GM19438 (cell line): ENCODE measurements at regions not wholly inside any gene's neighbourhood (a gene's known extent, or its start where the extent isn't known, plus 50 kb on each side); places are given as distances from the start of the nearest gene placed in this dataset.

Source experiments
- ATAC-seq: cut with Tn5 transposase; IDR thresholded peaks from one replicate; pipeline ENCODE4 v1.9.1; 2021; ENCODE audit warnings: low read depth; ENCODE audit not compliant: unreplicated experiment

DNA sequence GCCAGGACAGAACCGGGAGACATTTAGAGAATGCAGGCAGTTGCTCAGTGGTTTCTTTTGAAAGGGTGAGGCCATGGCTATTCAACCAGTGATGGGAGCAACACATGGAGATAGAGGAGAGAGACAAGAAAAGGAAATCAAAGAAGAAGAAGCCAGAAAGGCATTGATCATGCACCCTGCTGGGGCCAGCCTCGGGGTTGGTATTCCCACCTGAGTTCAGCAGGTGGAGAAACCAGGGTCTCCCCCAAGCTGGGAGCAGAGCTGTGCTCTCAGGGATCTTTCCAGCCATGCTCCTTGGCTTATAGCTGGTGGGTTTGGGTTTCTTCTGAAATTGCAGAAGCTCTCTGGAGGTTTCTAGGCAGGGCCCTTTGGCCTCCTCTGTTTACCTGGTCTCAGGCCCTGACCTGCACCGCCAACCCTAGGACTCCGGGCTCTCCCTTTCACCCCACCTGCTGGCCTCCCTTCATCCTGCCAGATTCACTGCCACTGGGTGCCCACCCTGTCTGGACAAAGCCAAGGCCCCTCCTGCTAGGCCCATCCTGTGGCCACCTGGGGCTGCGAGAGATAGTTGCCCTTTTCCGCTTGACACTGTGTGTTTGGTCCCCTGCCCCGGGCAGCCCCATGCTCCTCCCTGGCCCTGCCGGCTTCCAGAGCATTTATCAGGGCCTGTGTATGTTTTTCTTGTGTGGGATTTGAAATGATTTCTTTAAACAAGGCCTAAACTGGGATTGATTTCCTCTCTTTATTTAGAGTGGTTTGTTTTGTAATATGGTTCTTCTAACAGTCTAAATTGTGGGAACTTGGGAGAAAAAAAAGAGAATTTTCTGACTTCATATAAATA lies 126.7 kb downstream of the DDX1 start:
- ATAC-seq, result no peak

DNA sequence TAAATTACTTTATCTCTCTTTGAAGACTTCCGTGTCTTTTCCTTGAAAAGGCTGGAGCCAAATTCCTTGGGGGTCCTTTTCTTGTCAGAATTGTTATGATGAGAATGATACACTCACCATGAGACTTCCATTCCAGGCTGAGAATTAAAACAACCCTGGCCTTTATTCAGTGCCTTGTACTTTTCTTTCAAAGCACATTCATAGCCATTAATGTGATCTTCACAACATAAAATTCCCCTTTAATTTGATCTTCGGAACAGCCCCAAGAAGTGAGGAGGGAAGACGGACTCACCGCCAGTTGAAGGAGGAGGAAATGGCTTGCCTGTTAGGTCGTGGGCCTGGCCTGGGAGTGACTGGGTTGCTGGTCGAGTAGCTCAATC lies 127.3 kb downstream of the DDX1 start:
- no peak for ATAC-seq

- ATAC-seq, result no peak
Observed at GRCh38 chr2:15719566-15720313, 128.1 kb downstream of the DDX1 start.

- no peak for ATAC-seq
Observed at GRCh38 chr2:15720561-15721307, 129.1 kb downstream of the DDX1 start.

- no peak for ATAC-seq
Observed at GRCh38 chr2:15721411-15722067, 129.9 kb downstream of the DDX1 start.

DNA sequence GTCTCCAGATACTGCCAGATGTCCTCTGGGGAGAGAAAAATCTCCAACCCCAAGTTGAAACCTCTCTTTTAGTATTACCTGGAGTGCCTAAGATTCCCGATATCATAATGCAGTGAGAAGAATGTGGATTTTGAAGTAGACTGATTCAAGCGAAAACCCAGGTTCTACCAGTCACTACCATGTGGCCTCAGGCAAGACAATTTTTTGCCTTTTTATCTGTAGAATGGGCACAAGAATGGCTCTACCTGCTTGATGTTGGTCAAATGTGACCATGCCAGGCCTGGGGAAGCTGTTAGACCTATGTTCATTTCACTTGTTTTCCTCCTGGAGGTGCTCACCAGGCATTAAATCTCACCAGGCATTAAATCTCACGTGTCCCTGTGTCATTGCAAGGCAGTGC lies 131.3 kb downstream of the DDX1 start:
- ATAC-seq, result no peak

DNA sequence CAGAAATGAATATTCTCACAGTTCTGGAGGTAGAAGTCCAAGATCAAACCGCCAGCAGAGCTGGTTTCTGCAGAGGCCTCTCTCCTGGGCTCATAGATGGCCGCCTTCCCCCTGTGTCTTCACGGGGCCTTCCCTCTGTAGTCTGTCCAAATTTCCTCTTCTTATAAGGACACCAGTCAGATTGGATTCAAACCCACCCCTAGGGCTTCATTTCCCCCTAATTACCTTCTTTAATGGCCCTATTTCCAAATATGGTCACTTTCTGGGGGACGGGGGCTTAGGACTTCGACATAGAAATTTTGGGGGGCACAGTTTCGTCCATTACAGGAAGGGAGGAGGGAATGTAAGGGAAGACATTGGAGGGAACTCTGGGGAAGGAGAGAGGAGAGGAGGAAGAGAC lies 132.6 kb downstream of the DDX1 start:
- no peak for ATAC-seq

GRCh38 chr2:15725101-15725781 lies 133.6 kb downstream of the DDX1 start:
- no peak for ATAC-seq

GRCh38 chr2:15725782-15726112 lies 134.1 kb downstream of the DDX1 start:
- no peak for ATAC-seq

GRCh38 chr2:15726321-15727057 lies 134.8 kb downstream of the DDX1 start:
- no peak for ATAC-seq

GRCh38 chr2:15727396-15728244 lies 136.0 kb downstream of the DDX1 start:
- no peak for ATAC-seq

GRCh38 chr2:15728245-15728938 lies 136.7 kb downstream of the DDX1 start:
- ATAC-seq, result no peak

GRCh38 chr2:15729001-15729400 lies 137.3 kb downstream of the DDX1 start:
- ATAC-seq, result no peak

DNA sequence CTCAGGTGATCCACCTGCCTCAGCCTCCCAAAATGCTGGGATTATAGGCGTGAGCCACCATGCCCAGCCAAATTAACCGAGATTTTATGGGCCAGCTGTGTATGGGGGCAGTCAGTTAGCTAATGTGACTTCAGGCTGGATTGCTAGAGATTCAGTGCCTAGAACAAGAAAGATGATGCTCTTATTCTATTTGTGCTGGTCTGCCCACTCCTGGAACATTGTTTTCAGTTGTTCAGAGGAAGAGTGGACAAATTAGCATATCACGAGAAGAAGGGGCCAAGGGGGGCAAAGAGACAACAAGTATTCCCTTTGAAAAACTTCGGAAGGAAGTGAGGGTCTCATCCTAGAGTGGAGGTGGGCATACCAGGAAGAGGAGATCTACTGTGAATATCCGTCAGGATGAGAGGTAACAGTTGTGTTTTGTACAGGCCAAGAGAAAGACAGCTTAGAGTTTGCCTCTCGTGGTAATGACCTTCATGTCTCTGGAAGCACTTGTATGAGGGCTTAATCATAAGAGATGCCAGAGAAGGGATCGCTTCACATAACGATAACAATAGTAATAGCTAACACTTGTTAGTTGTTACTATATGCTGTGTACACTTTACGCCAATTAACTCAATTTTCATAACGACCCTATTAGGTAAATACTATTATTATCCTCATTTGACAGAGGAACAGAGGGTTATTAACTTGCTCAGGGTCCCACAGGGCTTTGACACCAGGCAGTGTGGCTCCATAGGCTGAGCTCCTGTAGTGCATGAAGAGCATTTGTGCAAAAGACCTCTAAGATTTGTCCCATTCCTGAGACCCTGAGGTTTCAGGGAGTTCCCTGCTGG lies 138.3 kb downstream of the DDX1 start:
- no peak for ATAC-seq

GRCh38 chr2:15730545-15731212 lies 139.0 kb downstream of the DDX1 start:
- peak; percentile 54 for ATAC-seq

DNA sequence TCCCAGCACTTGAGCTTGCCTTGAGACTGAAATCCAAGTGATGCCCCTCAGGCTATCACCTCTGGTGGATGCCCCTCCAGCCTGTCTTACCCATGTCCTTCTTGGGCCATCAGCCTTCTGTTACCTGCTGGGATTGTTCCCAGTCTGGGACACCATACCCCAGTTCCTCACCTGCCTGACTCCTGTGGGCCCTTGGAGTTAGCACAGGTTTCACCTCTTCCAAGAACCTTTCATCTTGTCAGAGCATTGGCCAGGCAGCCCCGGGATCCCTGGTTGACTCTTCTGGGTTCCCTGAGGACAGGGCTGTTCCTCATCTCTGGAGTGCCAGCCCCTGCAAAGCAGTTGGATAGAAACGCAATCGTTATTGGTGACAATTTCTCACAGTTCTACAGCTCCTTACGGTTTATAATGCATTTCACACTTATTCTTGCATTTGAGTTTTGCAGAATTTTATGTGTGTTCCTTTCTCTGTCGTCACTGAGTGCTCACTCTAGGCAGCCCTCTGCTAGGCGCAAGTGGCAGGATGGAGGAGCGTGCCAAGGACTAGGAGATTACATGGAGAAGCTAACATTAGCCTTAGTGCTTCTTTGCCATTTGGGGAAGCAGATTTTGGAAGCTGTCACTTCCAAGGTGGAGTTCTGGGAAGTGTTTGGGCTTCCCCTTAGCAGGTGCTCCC lies 139.7 kb downstream of the DDX1 start:
- no peak for ATAC-seq
